ENCODE measurements at regions not wholly inside any gene's neighbourhood (a gene's known extent, or its start where the extent isn't known, plus 50 kb on each side); places are given as distances from the start of the nearest gene placed in this dataset.

GRCh38 chr10:21193196-21193595, 296.1 kb upstream of the NEBL start:
- no peaks in the 10 kb centered on the region for H3K9me3 Mint-ChIP-seq (ENCODE audit: unreplicated experiment)
- DNase-seq = no peak
- no peaks in the 10 kb centered on the region for H3K4me1 Mint-ChIP-seq (ENCODE audit: low read depth, unreplicated experiment)
- TF ChIP-seq CTCF (IDR thresholded peaks at IDR 0.05; ENCODE audit: partially characterized antibody, unreplicated experiment) = no peak
- no peaks in the 10 kb centered on the region for H3K27me3 Mint-ChIP-seq (ENCODE audit: unreplicated experiment)
- H3K36me3 Mint-ChIP-seq (ENCODE audit: unreplicated experiment) = peaks cover 8% of the 10 kb centered on the region
- H3K4me3 Mint-ChIP-seq (ENCODE audit: unreplicated experiment) = no peak overlapping the region
- H3K27ac Mint-ChIP-seq (ENCODE audit: unreplicated experiment) = no peak overlapping the region

GRCh38 chr10:21191512-21191911, 294.4 kb upstream of the NEBL start:
- Mint-ChIP-seq H3K9me3 (ENCODE audit: unreplicated experiment) (no peaks in the 10 kb centered on the region), H3K27ac (ENCODE audit: unreplicated experiment) (no peak overlapping the region), H3K4me1 (ENCODE audit: low read depth, unreplicated experiment) (no peaks in the 10 kb centered on the region), H3K27me3 (ENCODE audit: unreplicated experiment) (no peaks in the 10 kb centered on the region), H3K4me3 (ENCODE audit: unreplicated experiment) (no peak overlapping the region), H3K36me3 (ENCODE audit: unreplicated experiment) (no peaks in the 10 kb centered on the region)
- no peak for DNase-seq
- TF ChIP-seq CTCF (IDR thresholded peaks at IDR 0.05; ENCODE audit: partially characterized antibody, unreplicated experiment) = no peak

GRCh38 chr10:21184984-21185383, 287.9 kb upstream of the NEBL start:
- no peak overlapping the region for H3K4me3 Mint-ChIP-seq (ENCODE audit: unreplicated experiment)
- no peaks in the 10 kb centered on the region for H3K4me1 Mint-ChIP-seq (ENCODE audit: low read depth, unreplicated experiment)
- peaks cover 2% of the 10 kb centered on the region for H3K9me3 Mint-ChIP-seq (ENCODE audit: unreplicated experiment)
- H3K27ac Mint-ChIP-seq (ENCODE audit: unreplicated experiment) = no peak overlapping the region
- H3K27me3 Mint-ChIP-seq (ENCODE audit: unreplicated experiment) = no peaks in the 10 kb centered on the region
- no peaks in the 10 kb centered on the region for H3K36me3 Mint-ChIP-seq (ENCODE audit: unreplicated experiment)
- DNase-seq = no peak
- no peak for TF ChIP-seq CTCF (IDR thresholded peaks at IDR 0.05; ENCODE audit: partially characterized antibody, unreplicated experiment)

- Mint-ChIP-seq H3K4me3 (ENCODE audit: unreplicated experiment) (no peak overlapping the region), H3K4me1 (ENCODE audit: low read depth, unreplicated experiment) (no peaks in the 10 kb centered on the region), H3K27ac (ENCODE audit: unreplicated experiment) (no peak overlapping the region), H3K27me3 (ENCODE audit: unreplicated experiment) (no peaks in the 10 kb centered on the region), H3K9me3 (ENCODE audit: unreplicated experiment) (peaks cover 3% of the 10 kb centered on the region), H3K36me3 (ENCODE audit: unreplicated experiment) (peaks cover 4% of the 10 kb centered on the region)
- TF ChIP-seq CTCF (IDR thresholded peaks at IDR 0.05; ENCODE audit: partially characterized antibody, unreplicated experiment) = no peak
- no peak for DNase-seq
Measured at GRCh38 chr10:21184216-21184615, 287.1 kb upstream of the NEBL start.

- no peaks in the 10 kb centered on the region for H3K27me3 Mint-ChIP-seq (ENCODE audit: unreplicated experiment)
- peaks cover 4% of the 10 kb centered on the region for H3K9me3 Mint-ChIP-seq (ENCODE audit: unreplicated experiment)
- no peak overlapping the region for H3K4me3 Mint-ChIP-seq (ENCODE audit: unreplicated experiment)
- DNase-seq = no peak
- no peaks in the 10 kb centered on the region for H3K4me1 Mint-ChIP-seq (ENCODE audit: low read depth, unreplicated experiment)
- H3K27ac Mint-ChIP-seq (ENCODE audit: unreplicated experiment) = no peak overlapping the region
- peaks cover 4% of the 10 kb centered on the region for H3K36me3 Mint-ChIP-seq (ENCODE audit: unreplicated experiment)
- no peak for TF ChIP-seq CTCF (IDR thresholded peaks at IDR 0.05; ENCODE audit: partially characterized antibody, unreplicated experiment)
Measured at GRCh38 chr10:21183025-21183424, 285.9 kb upstream of the NEBL start.
